GM23338 (cell line): ENCODE measurements at regions not wholly inside any gene's neighbourhood (a gene's known extent, or its start where the extent isn't known, plus 50 kb on each side); places are given as distances from the start of the nearest gene placed in this dataset.

Experiments
- ATAC-seq: fragments of 200-7000 bp; cut with Tn5 transposase; 3 replicates; pipeline ENCODE4 v1.9.1; 2020
- DNase-seq: peaks from one replicate; pipeline ENCODE4 v3.0.0-alpha.2; 2015; ENCODE audit warnings: low spot score
- H2AFZ ChIP-seq: fragments of 200-600 bp; sonication (generic); 2 replicates; pipeline ENCODE4 v1.8.0; 2016; ENCODE audit warnings: antibody characterized with exemption, mild to moderate bottlenecking, moderate library complexity
- H3F3A ChIP-seq: fragments of 200-600 bp; sonication (generic); replicated peaks from 2 replicates; pipeline ENCODE4 v1.8.0; 2017; ENCODE audit warnings: antibody characterized with exemption, mixed run types, low read depth
- H3K27ac ChIP-seq: fragments of 200-600 bp; sonication (generic); 2 replicates; pipeline ENCODE4 v1.6.1; 2016; ENCODE audit warnings: low read depth
- H3K27me3 ChIP-seq: fragments of 200-600 bp; sonication (generic); 2 replicates; pipeline ENCODE4 v1.8.0; 2016; ENCODE audit warnings: mild to moderate bottlenecking, mixed run types, moderate library complexity; ENCODE audit not compliant: insufficient read depth
- H3K36me3 ChIP-seq: fragments of 200-600 bp; sonication (generic); 2 replicates; pipeline ENCODE4 v1.8.0; 2016; ENCODE audit warnings: mild to moderate bottlenecking; ENCODE audit not compliant: insufficient read depth
- H3K4me1 ChIP-seq: fragments of 200-600 bp; sonication (generic); 2 replicates; pipeline ENCODE4 v1.8.0; 2016; ENCODE audit warnings: mild to moderate bottlenecking, moderate library complexity; ENCODE audit not compliant: insufficient read depth
- H3K4me2 ChIP-seq: fragments of 200-600 bp; sonication (generic); 2 replicates; pipeline ENCODE4 v1.7.1; 2017; ENCODE audit warnings: mixed run types
- H3K4me3 ChIP-seq: fragments of 200-600 bp; sonication (generic); 2 replicates; pipeline ENCODE4 v1.6.1; 2016; ENCODE audit warnings: mixed run types
- H3K79me2 ChIP-seq: fragments of 200-600 bp; sonication (generic); replicated peaks from 2 replicates; pipeline ENCODE4 v1.8.0; 2017; ENCODE audit warnings: mild to moderate bottlenecking; ENCODE audit not compliant: insufficient read depth
- H3K9me2 ChIP-seq: fragments of 200-600 bp; sonication (generic); 2 replicates; pipeline ENCODE4 v1.8.0; 2017; ENCODE audit not compliant: insufficient read depth
- H4K20me1 ChIP-seq: fragments of 200-600 bp; sonication (generic); replicated peaks from 2 replicates; pipeline ENCODE4 v1.8.0; 2017; ENCODE audit warnings: mild to moderate bottlenecking; ENCODE audit not compliant: insufficient read depth
- H3K27ac Mint-ChIP-seq: 2 replicates; pipeline ENCODE4 v1.8.0; 2020; ENCODE audit warnings: inconsistent platforms, mild to moderate bottlenecking, moderate library complexity, mixed read lengths
- H3K27me3 Mint-ChIP-seq: 3 replicates; pipeline ENCODE4 v1.8.0; 2022; ENCODE audit warnings: low read depth, mild to moderate bottlenecking, moderate library complexity, mixed read lengths, inconsistent platforms; ENCODE audit not compliant: insufficient read depth, poor library complexity
- H3K36me3 Mint-ChIP-seq: 3 replicates; pipeline ENCODE4 v1.8.0; 2021; ENCODE audit warnings: low read depth, mild to moderate bottlenecking, inconsistent platforms, moderate library complexity, mixed read lengths
- H3K4me1 Mint-ChIP-seq: 3 replicates; pipeline ENCODE4 v1.8.0; 2020; ENCODE audit warnings: mild to moderate bottlenecking, inconsistent platforms, mixed read lengths
- H3K4me3 Mint-ChIP-seq: 3 replicates; pipeline ENCODE4 v1.8.0; 2021; ENCODE audit warnings: moderate library complexity, mild to moderate bottlenecking, inconsistent platforms, mixed read lengths
- H3K9me3 Mint-ChIP-seq: 3 replicates; pipeline ENCODE4 v1.8.0; 2020; ENCODE audit warnings: moderate library complexity, mild to moderate bottlenecking, inconsistent platforms, mixed read lengths
- CREB1 ChIP-seq: fragments of 250-450 bp; sonication (Bioruptor Pico); IDR thresholded peaks from 2 replicates; pipeline ENCODE4 v1.5.0; 2020; ENCODE audit warnings: low read depth, mild to moderate bottlenecking, moderate library complexity
- CTCF ChIP-seq, 2 experiments: fragments of 200-600 bp in 1 of 2; sonication (generic) in 1 of 2; conservative IDR thresholded peaks; 2 replicates each; pipeline versions ENCODE4 v1.5.1 to v1.6.1; 2016 to 2017; ENCODE audit warnings: antibody characterized with exemption in 2 of 2, low read depth in 2 of 2, mild to moderate bottlenecking in 2 of 2, moderate library complexity in 1 of 2
- ETS1 ChIP-seq: IDR thresholded peaks from 2 replicates; pipeline ENCODE4 v1.6.1; 2016; ENCODE audit warnings: antibody characterized with exemption
- EZH2phosphoT487 ChIP-seq: fragments of 200-600 bp; sonication (generic); IDR thresholded peaks from one replicate; pipeline ENCODE4 v1.8.1; 2018; ENCODE audit warnings: antibody characterized with exemption; ENCODE audit not compliant: unreplicated experiment
- JUNB ChIP-seq: IDR thresholded peaks from one replicate; pipeline ENCODE4 v1.6.1; 2016; ENCODE audit warnings: antibody characterized with exemption; ENCODE audit not compliant: unreplicated experiment
- NANOG ChIP-seq: IDR thresholded peaks from 2 replicates; pipeline ENCODE4 v1.6.1; 2016; ENCODE audit warnings: antibody characterized with exemption, borderline replicate concordance
- STAT1 ChIP-seq: IDR thresholded peaks from one replicate; pipeline ENCODE4 v1.6.1; 2016; ENCODE audit warnings: antibody characterized with exemption; ENCODE audit not compliant: unreplicated experiment
- ZNF114 ChIP-seq: fragments of 250-450 bp; sonication (Bioruptor Pico); IDR thresholded peaks from 2 replicates; pipeline ENCODE4 v1.5.0; 2020; ENCODE audit warnings: mild to moderate bottlenecking, moderate library complexity
- ZNF331 ChIP-seq: fragments of 250-450 bp; sonication (Bioruptor Pico); IDR thresholded peaks from 2 replicates; pipeline ENCODE4 v1.5.0; 2020; ENCODE audit warnings: low read depth, mild to moderate bottlenecking, moderate library complexity
- ZNF462 ChIP-seq: fragments of 250-450 bp; sonication (Bioruptor Pico); IDR thresholded peaks from 2 replicates; pipeline ENCODE4 v1.5.0; 2020; ENCODE audit warnings: mild to moderate bottlenecking, moderate library complexity

- peaks cover 21% of the 10 kb centered on the region for H3K4me1 ChIP-seq
- no peaks in the 10 kb centered on the region for H3K27me3 ChIP-seq
- DNase-seq (peak; percentile 55), ATAC-seq (peak; percentile 64)
- H4K20me1 ChIP-seq: no peaks in the 10 kb centered on the region
- H3K27ac ChIP-seq: no peak overlapping the region
- H3K79me2 ChIP-seq: no peaks in the 10 kb centered on the region
- TF ChIP-seq CTCF (conservative IDR thresholded peaks at IDR 0.05; ENCODE audit: low read depth in 2 of 2): no peak
- TF ChIP-seq NANOG: no peak
- TF ChIP-seq ZNF331: no peak
- no peak for TF ChIP-seq JUNB
- TF ChIP-seq CREB1 (CRISPR knock-in tag): no peak
- TF ChIP-seq EZH2phosphoT487: no peak
- TF ChIP-seq ETS1: no peak
- H3K4me1 Mint-ChIP-seq: peaks cover 34% of the 10 kb centered on the region
- no peaks in the 10 kb centered on the region for H3K36me3 ChIP-seq
- no peaks in the 10 kb centered on the region for H3K9me2 ChIP-seq
- H3K27ac Mint-ChIP-seq: no peak overlapping the region
- no peak overlapping the region for H2AFZ ChIP-seq
- no peaks in the 10 kb centered on the region for H3K27me3 Mint-ChIP-seq
- H3K4me2 ChIP-seq: no peak overlapping the region
- H3K9me3 Mint-ChIP-seq: no peaks in the 10 kb centered on the region
- H3K36me3 Mint-ChIP-seq: no peaks in the 10 kb centered on the region
- no peaks in the 10 kb centered on the region for H3F3A ChIP-seq
- H3K4me3 ChIP-seq: no peak overlapping the region
- no peak overlapping the region for H3K4me3 Mint-ChIP-seq
Measured at GRCh38 chr12:42981379-42981778, 391.8 kb upstream of the PRICKLE1 start.

- Histone ChIP-seq H3K27ac (no peak overlapping the region), H3F3A (no peaks in the 10 kb centered on the region), H3K9me2 (no peaks in the 10 kb centered on the region), H3K4me3 (no peak overlapping the region), H3K4me1 (peaks cover 14% of the 10 kb centered on the region), H3K4me2 (no peak overlapping the region), H3K79me2 (no peaks in the 10 kb centered on the region), H3K27me3 (no peaks in the 10 kb centered on the region), H3K36me3 (no peaks in the 10 kb centered on the region), H4K20me1 (no peaks in the 10 kb centered on the region), H2AFZ (no peak overlapping the region)
- H3K9me3 Mint-ChIP-seq: peaks cover 4% of the 10 kb centered on the region
- H3K27me3 Mint-ChIP-seq: no peaks in the 10 kb centered on the region
- H3K27ac Mint-ChIP-seq: no peak overlapping the region
- no peak for ATAC-seq
- H3K36me3 Mint-ChIP-seq: no peaks in the 10 kb centered on the region; the same call in 2 of the 3 replicates
- H3K4me1 Mint-ChIP-seq: peaks cover 26% of the 10 kb centered on the region
- no peak for DNase-seq
- H3K4me3 Mint-ChIP-seq: no peak overlapping the region
- TF ChIP-seq ZNF331: no peak
- TF ChIP-seq ZNF114 (CRISPR knock-in tag): no peak
- TF ChIP-seq EZH2phosphoT487: no peak
- TF ChIP-seq CTCF (conservative IDR thresholded peaks at IDR 0.05; ENCODE audit: low read depth in 2 of 2): no peak
- no peak for TF ChIP-seq ZNF462
- no peak for TF ChIP-seq STAT1
Measured at GRCh38 chr12:42980441-42980840, 390.9 kb upstream of the PRICKLE1 start.
